ENCODE measurements at regions not wholly inside any gene's neighbourhood (a gene's known extent, or its start where the extent isn't known, plus 50 kb on each side); places are given as distances from the start of the nearest gene placed in this dataset.
"Not testable (repeated sequence)": the region's sequence is repeated elsewhere in the genome, so short reads cannot be mapped to it uniquely, and the experiment has no call there.

DNA sequence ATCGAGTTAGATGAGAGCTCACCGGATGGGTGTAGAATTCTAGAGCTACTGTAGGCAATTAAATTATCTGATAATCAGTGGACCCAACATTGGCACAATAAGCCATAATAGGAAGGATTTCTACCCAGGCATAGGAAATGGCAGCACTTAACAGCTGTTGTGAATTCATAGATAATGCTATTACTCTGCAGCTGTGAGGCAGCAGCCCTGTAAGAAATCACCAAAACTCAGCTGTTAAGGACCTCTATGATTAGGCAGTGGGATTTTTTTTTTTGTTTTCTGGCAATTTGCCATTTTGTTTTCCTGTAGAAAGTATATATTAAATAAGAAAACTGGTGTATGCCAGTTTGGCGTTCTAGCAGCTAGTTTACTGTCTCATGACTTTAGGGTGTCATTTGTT, 609.1 kb upstream of the SLC35B3 start:
- no peak for DNase-seq

DNA sequence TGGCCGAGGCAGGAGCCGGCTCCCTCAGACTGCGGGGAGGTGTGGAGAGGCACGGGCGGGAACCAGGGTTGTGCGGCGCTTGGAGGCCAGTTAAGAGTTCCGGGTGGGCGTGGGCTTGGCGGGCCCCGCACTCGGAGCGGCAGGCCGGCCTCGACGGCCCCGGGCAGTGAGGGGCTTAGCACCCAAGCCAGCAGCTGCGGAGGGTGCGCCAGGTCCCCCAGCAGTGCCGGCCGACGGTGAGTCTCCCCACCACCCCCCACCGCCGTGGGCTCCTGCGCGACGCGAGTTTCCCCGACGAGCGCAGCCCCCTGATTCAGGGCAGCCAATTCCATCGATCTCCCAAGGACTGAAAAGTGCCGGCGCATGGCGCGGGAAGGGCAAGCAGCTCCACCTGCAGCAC, 605.4 kb upstream of the SLC35B3 start:
- DNase-seq: no peak

DNA sequence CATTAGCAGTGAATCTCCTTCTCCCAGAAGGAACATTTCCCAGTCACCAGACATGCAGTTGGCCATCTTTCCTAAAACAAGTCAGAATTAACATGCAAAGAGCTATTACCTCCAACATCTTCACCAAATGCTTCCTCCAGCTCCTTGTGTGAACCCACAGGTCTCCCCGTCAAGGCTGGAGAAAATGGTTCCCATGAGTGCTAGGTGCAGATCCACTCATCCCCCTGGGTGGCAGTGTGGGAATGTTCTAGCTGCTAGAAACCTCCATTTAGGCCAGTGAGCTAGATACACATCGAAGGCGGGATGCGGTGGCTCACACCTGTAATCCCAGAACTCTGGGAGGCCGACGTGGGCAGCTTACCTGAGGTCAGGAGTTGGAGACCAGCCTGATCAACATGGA, 603.9 kb upstream of the SLC35B3 start:
- DNase-seq: no peak

DNA sequence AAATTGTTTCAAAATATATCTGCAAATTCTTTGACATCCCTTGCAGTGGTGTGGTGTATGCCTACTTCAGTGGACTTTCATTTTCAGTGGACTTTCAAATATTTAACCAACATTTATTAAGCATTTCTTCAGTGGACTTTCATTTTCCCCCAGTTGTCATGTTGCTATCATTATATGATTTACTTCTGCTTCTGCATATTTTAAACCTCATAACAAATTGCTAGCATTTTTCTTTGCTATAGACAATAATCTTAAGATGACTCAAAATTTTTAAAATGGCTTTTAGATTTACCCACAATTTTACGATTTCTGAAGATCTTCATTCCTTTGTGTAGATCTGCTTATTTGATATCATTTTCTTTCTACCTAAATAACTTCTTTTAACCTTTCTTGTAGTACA, 592.7 kb upstream of the SLC35B3 start:
- DNase-seq: no peak

DNA sequence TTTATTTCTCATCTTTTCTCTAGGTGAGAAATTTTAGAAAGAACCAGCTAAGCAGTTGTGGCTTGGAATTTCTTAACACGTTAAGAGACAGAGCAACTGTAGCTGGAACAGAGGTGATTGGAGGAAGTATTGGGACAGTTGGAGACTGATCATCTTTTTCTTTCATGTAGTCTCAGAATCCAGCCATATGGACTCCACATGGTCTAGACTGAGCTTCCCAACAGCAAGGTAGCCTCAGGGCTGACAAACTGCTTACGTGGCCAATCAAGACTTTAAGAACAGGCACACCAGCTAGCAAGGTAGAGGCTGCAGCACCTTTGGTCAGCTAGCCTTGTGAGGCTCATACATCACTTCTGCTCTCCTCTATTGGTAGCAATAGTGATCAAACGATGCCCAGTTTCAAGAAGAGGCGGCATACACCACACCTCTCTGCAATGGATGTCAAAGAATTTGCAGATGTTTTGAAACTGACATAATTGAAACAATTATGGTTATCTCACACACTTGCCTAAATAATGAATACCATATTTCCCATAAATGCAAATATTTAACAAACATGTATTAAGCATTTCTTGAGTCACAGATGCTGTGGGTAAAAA, 590.5 kb upstream of the SLC35B3 start:
- DNase-seq: no peak

DNA sequence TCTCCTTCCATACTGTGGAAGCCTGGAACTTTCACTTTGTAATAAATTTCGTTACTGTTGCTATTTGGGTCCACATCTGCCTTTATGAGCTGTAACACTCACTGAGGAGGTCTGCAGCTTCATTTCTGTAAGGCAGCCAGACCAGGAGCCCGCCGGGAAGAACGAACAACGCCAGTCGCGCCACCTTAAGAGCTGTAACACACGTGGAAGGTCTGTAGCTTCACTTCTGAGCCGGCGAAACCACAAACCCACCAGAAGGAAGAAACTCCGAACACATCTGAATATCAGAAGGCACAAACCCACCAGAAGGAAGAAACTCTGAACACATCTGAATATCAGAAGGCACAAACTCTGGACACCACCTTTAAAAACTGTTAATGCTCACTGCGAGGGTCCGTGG, 589.9 kb upstream of the SLC35B3 start:
- no peak for DNase-seq

DNA sequence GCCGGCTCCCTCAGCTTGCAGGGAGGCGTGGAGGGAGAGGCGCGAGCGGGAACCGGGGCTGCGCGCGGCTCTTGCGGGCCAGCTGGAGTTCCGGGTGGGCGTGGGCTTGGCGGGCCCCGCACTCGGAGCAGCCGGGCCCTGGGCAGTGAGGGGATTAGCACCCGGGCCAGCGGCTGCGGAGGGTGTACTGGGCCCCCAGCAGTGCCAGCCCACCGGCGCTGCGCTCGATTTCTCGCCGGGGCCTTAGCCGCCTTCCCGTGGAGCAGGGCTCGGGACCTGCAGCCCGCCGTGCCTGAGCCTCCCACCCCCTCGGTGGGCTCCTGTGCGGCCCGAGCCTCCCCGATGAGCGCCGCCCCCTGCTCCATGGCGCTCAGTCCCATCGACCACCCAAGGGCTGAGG, 588.9 kb upstream of the SLC35B3 start:
- DNase-seq: not testable (repeated sequence)

DNA sequence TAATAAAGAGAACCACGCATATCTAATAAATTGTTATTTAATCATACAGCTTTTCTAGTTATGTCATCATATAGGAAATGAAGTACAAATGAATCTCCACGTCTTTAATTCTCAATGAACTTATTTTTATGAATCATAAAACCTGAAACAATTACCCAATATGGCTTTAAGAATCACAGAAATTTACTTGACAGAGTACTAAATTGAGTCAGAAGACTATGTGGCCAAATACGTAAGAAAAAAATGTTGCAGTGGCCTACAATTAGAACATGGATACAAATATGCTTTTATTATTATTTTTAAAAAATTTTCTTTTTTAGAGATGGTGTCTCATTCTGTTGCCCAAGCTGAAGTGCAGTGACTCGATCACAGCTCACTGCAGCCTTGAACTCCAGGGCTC, 584.7 kb upstream of the SLC35B3 start:
- no peak for DNase-seq

DNA sequence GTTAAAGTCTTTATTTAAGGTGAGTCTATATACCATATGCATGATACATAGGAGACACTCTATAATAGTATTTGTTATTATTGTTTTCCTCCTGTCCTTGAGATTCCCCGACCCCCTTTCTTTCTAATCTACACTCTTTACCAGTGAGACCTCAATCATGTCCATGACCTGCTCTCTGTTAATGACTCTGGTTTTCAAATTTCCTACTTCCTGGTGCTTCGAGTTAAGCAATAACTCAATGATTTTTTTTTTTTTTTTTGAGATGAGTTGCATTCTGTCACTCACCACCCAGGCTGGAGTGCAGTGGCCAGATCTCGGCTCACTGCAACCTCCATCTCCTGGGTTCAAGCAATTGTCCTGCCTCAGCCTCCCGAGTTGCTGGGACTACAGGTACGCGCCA, 574.6 kb upstream of the SLC35B3 start:
- DNase-seq: no peak

DNA sequence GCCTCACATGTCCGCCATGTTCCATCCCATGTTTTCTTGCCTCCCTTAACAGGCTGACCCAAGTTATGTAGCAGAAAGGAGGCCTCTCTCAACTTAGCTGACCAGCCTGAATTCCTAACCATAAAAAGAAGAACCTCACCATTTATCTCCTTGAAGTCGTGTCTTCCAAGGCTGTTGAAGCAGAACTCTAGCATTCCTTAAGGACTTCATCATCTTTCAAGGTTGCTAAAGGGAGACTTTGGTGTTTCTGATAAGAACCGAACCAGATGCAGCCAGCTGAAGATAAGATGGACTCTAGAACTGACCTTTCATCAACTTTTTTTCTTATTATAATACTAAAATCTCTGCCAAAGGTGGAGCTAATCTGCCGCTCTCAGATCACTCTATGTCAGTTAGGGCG, 571.7 kb upstream of the SLC35B3 start:
- no peak for DNase-seq

DNA sequence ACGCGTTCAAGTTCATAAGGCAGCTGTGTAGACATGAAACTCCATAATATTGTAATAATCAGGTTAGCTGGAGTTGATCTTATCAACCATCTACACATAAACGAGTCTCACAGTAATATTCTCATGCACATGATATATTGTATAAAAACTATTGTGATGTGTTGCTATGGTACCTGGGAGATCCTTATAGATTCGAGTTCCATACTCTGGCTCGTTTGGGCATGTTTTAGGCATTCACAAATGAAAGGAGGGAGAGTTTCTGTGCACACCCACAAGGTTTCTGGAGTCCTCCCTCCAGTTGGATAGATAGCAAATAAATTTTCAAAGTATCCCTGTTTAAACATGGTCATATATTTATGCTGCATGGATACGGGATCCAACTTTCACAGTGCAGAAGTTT, 567.5 kb upstream of the SLC35B3 start:
- no peak for DNase-seq

DNA sequence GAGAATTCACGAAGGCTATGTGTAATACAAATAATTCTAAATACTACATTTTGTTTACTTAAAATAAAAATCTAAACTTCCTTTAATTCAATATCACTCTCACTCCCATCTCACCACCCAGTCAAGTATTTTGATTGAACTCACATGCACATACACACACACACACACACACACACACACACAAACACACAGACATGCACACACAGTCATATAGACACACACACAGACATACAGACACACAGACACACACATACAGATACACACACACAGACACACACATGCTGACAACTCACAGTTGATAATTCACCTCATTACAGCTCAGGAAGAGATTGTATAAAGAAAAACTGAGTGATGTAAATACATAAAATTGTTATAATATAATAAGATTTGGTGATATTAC, 559.8 kb upstream of the SLC35B3 start:
- DNase-seq: no peak

DNA sequence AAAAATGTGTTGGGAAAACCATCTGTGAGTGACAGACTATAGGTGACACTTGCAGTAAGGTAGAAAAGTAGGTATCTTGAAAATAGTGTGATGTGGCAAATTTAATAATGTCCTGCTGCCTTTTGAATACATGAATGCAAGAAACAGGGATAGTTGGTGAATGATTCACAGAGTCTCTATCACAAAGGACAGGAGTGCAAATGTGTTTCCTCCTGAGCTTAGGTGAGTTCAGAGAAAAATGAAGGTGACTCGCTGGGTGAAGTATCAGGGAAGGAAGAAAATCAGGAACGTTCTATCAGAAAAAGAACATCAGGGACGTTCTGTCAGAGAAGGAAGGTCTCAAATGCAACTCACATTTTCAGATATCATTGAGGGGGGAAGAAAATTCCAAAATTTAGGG, 557.8 kb upstream of the SLC35B3 start:
- DNase-seq: no peak

DNA sequence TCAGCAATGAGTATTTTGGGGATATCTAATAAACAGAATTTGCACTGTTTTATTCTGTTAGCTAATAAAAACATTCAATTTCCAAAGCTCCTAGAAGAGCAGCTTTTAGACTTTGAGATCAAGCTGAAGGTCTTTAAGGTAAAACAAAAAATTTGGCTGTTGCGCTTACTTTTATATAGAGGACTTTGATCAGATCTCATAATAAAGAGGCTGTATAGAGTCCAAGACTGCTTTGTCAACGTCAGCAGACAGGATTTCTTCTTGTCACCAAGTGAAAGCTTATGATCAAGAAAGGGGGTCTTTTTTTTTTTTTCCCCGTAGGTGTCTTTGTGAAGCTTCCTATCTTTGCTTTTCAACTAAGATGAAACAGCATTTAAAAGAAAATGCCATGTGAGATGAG, 556.5 kb upstream of the SLC35B3 start:
- DNase-seq: no peak

DNA sequence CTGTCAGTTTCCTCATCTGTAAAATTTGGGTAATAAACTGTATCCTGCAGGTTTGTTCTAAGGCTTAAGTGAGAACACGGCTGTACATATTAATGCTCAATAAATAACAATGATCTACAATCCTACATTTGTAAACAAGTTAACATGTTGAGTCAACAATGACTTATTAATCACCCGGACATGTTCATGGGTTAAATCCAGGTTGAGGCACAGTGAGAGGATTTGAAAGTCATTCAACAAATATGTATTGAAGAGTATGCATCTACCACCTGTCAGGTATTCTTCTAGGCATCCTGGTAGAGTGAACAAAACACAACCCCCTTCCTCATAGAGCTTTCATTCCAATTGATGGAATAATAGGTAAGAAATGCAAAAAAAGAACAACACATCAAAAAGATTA, 554.7 kb upstream of the SLC35B3 start:
- DNase-seq: no peak

DNA sequence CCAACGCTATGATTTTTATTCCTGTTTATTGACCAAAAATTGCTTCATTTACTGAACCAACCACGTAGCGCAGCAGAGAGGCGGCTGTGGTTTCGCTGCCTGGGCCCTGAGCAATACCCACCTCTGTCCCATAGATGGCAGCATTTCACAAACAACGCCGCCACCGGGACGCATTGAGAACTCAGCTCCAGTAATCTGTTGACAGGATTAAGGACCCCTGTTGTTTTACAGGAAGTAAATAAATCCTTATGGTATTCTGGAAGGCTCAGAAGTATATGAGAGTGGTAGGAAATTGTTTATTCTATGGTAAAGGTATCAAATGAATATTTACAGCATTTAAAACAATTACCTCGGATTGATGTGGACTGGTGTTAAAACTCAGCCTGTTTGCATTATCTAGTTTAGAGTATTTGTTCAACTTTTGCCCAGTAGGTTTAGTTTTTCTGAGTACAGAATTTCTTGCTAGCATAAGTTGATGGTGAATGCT, 547.9 kb upstream of the SLC35B3 start:
- peak; percentile 61 for DNase-seq

DNA sequence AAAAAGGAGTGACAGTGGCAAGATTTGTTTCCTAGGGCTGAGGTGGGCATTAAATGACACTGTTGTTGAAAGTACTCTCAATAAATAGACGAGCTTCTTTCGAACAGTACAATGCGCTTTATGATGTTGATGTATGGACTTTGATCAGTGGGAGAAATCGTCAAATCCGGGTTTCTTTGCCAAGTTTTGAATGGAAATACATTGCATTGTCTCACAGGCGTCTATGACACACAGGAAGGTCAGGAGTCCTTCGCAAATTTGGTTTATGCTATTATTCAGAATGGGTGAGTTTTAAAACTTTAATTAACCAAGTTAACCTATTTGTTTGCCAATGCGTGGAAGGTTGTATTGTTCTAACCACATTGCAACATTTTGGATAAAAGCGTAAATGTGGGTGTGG, 547.3 kb upstream of the SLC35B3 start:
- no peak for DNase-seq

DNA sequence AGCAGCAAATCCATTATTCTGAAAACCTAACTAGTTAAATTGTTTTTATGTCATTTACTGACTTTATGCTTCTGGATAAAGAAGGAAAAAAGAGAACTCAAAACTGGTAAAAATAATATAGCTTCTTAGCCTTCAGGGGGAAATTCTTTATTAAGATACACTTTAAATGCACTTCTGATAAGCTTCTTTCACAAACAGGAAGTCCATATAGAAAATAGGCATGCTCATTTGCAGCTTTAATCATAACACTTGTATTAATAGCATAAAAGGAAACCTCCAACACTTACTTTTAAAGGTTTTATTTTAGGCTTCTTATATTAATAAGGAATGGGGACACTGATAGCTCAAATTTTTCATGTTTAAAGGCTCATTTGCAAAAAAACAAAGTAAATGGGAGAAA, 538.0 kb upstream of the SLC35B3 start:
- no peak for DNase-seq

DNA sequence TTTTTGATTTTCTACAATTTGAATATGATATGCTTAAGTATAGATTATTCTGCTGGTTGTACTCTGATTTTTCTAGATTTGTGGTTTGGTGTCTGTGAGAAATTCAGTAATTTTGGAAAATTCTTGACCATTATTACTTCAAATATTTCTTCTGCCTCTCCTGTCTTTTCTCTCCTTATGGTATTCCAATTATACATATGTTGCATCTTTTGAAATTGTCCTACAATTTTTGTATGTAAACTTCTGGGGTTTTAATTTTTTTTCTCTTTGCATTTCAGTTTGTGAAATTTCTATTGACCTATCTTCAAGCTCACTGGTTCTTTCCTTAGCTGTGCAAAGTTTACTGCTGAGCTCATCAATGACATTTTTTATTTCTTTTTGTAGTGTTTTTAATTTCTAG, 534.4 kb upstream of the SLC35B3 start:
- DNase-seq: no peak

DNA sequence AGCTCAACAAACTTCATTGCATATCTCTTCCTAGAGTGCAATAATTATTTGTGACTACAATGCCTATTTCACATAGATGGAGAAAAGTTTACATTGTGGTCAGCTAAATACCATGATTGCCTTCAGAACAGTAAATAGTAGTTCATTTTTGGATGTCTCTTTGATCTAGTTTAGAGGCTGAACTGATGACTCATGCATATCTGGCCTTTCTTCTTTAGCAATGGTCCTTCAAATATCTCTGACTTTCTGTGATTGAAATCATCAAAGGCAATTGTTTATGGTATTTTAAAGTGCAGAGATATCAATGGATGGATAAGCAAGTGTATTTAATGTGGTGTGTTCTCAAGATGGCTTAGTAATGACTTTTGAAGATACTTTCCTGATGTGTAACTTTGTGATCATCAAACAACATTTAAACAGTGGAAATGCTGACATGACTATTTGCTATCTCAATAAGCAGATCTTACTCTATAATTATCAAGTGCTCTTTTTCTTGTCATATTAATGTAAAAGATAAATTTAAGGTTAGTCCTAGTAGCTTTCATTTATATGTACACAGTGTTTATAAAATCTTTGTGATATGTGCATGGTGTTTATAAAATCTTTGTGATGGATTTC, 523.7 kb upstream of the SLC35B3 start:
- DNase-seq: no peak

DNA sequence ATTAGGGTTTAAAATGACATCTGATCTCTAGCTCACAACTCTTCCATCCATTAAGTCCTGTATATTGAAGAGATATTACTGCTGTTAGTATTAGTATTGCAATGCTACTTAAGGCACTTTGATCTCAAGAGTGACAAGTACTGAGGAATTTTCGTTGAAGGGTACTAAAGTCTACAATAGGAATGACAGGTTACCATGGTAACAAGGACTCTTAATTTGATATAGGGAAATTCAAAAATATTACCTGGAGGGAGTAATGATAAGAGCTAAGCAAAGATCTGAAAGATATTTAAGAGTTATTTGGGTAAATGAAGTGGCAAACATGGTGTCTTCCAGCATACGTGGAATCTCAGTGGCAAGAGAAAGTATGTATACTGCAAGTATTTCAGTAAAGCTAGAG, 518.0 kb upstream of the SLC35B3 start:
- no peak for DNase-seq

DNA sequence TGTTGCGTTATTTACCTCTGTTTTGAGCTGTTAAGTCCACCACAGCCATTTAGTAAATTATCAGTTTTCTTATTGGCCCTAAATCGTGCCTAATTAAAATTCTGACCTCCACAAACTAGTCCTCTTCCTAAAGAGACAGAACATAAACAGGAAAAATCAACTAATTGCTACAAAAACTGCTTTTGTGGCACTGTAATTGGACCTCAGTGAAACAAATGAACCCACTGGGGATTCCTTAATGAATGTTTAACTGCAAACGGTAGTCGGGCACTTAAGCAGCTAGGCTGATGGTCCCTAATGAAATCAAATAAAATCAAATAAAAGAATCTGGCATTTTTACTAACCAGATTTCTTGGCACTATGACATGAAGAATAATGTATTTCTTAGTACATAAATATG, 513.4 kb upstream of the SLC35B3 start:
- no peak for DNase-seq

DNA sequence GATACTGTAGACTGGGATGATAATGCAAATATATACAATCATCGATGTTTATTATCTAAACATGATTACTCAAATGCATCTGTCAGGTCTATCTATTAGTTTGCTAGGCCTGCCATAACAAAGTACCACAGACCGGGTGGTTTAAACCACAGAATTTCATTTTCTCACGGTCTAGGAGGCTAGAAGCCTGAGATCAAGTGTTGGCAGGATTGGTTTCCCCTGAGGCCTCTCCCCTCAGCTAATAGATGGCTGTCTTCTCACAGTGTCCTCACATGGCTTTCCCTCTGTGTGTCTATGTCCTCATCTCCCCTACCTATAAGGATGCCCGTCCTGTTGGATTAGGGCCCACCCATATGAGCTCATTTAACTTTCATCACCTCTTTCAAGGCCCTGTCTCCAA, 512.6 kb upstream of the SLC35B3 start:
- DNase-seq: no peak

DNA sequence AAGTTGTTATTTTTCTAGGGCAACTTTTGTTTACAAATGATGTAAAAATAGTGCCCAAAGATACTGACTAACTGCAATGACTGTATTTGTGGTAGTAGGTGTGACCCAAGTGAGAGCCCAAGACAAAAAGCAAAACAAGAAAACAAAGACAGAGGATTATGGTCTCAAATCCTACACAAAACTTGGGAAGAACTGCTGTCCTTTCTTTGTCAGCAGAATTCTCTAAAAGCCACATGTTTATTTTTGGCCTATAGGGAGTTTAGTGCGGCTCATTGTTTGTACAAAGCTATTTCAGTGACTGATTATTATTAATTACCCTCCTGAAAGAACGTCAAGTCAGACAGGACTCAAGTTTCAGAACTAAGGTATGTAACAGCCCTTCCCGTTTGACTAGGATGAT, 509.2 kb upstream of the SLC35B3 start:
- DNase-seq: no peak

DNA sequence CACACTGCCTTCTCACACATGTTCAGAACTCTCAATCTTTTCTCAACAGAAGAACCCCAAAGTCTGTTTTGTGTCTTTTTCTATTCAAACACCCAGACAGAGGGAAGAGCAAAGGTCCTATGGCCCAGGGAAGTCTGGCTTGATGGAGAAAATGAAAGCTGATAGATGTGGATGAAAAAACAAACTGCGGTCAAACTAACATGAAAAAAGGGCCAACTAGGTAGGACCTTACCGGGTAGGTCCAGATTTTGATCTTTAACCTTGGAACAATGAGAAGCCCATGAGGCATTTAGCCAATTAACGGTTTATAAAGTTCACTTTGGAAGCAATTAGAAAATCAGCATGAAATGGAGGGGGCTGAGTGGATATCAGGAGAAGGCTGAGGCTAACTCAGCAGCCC, 507.7 kb upstream of the SLC35B3 start:
- no peak for DNase-seq
